ENCODE measurements at regions not wholly inside any gene's neighbourhood (a gene's known extent, or its start where the extent isn't known, plus 50 kb on each side); places are given as distances from the start of the nearest gene placed in this dataset.

DNA sequence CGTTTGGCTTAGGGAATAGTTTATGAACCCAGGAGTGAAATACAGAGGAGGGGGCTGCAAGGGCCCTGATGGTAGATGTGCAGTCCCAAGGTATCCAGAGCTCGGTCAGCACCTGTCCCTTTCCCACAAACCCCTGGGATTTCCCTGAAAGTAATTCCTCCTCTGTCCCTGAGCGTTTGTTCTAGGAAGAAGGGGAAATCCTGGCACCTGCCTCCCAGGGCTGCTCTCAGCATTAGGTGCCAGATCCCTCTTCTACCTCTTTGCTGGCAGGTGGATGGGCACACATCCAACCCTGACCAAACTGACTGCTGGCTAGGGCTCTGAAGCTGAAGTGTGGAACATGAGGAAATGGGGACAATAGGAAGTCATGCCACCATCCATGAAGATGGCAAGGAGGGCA lies 824.0 kb downstream of the SLC4A3 start:
- TF ChIP-seq, protein P1, sequence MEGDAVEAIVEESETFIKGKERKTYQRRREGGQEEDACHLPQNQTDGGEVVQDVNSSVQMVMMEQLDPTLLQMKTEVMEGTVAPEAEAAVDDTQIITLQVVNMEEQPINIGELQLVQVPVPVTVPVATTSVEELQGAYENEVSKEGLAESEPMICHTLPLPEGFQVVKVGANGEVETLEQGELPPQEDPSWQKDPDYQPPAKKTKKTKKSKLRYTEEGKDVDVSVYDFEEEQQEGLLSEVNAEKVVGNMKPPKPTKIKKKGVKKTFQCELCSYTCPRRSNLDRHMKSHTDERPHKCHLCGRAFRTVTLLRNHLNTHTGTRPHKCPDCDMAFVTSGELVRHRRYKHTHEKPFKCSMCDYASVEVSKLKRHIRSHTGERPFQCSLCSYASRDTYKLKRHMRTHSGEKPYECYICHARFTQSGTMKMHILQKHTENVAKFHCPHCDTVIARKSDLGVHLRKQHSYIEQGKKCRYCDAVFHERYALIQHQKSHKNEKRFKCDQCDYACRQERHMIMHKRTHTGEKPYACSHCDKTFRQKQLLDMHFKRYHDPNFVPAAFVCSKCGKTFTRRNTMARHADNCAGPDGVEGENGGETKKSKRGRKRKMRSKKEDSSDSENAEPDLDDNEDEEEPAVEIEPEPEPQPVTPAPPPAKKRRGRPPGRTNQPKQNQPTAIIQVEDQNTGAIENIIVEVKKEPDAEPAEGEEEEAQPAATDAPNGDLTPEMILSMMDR (IDR thresholded peaks at IDR 0.05) = no peak
- no peak for TF ChIP-seq POLR2A (IDR thresholded peaks at IDR 0.05)
